MM.1S (cell line): ENCODE measurements at regions not wholly inside any gene's neighbourhood (a gene's known extent, or its start where the extent isn't known, plus 50 kb on each side); places are given as distances from the start of the nearest gene placed in this dataset.

Source experiments
- EZH2 ChIP-seq: fragments of 300-600 bp; sonication (generic); optimal IDR thresholded peaks from 2 replicates; pipeline ENCODE3; 2017; ENCODE audit warnings: low read depth, mild to moderate bottlenecking, antibody characterized with exemption, low read length, mixed read lengths
- EZH2phosphoT487 ChIP-seq: fragments of 300-600 bp; sonication (generic); IDR thresholded peaks from 2 replicates; pipeline ENCODE4 v1.6.1; 2018; ENCODE audit warnings: antibody characterized with exemption, low read length
- TF ChIP-seq, protein P1 (sequence below): fragments of 300-600 bp; sonication (generic); IDR thresholded peaks from 2 replicates; pipeline ENCODE4 v1.5.1; 2016; ENCODE audit warnings: antibody characterized with exemption, low read length, mixed read lengths

DNA sequence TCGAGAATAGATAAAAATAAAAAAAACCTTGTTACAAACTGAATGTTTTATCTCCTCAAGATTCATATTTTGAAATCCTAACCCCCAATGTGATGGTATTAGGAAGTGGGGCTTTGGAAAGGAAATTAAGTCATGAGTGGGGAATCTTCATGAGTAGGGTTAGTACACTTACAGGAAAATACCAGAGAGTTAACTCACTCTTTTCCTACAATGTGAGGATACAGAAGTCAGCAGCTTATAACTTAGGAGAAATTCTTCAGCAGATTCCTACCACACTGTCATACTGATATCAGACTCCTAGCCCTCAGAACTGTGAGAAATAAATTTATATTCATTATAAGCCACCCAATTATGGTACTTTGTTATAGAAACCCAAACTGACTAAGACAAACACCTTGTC is 453.1 kb downstream of the GBE1 start:
- TF ChIP-seq, protein P1, sequence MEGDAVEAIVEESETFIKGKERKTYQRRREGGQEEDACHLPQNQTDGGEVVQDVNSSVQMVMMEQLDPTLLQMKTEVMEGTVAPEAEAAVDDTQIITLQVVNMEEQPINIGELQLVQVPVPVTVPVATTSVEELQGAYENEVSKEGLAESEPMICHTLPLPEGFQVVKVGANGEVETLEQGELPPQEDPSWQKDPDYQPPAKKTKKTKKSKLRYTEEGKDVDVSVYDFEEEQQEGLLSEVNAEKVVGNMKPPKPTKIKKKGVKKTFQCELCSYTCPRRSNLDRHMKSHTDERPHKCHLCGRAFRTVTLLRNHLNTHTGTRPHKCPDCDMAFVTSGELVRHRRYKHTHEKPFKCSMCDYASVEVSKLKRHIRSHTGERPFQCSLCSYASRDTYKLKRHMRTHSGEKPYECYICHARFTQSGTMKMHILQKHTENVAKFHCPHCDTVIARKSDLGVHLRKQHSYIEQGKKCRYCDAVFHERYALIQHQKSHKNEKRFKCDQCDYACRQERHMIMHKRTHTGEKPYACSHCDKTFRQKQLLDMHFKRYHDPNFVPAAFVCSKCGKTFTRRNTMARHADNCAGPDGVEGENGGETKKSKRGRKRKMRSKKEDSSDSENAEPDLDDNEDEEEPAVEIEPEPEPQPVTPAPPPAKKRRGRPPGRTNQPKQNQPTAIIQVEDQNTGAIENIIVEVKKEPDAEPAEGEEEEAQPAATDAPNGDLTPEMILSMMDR = no peak
- TF ChIP-seq EZH2 (no peak), EZH2phosphoT487 (no peak)
